ENCODE measurements at regions not wholly inside any gene's neighbourhood (a gene's known extent, or its start where the extent isn't known, plus 50 kb on each side); places are given as distances from the start of the nearest gene placed in this dataset.

DNA sequence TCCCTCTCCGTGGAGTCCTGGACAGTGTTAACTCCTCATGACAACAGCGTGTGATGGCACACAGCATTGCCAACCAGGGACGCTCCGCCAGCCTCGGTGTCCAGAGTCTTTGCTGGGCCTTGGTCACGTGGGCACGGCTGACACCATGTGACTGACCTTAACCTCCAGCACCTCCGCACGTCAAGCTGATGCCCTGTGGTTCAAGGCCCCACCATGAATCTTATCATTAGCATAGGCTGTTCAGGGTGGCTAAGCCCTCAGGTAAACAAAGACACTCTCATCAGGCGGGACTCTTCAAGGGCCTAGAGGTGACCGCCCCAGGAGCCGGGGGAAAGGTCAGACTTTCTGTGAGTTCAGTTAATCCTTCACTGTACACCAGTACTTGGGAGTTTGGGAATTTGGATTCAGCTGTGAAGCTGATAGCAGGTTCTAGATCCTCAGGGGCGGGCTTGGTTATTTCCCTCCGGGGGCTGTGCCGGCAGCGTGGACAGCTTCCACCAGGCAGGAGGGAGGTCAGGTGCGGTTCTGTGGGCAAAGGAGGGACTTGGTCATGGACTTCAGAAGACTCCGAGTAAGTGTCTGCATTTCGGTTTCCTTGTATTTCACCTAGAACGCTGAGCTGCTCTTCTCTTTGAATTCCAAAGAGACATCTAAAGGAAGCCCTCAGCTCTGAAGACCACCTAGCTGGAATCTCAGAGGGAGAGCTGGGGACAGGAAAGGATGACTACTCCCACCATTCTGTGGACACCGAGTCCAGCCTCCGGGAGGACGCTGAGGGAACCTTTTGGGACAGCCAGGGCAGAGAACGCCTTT lies 195.5 kb upstream of the CIBAR2 start (continued):
- TF ChIP-seq, protein P1, sequence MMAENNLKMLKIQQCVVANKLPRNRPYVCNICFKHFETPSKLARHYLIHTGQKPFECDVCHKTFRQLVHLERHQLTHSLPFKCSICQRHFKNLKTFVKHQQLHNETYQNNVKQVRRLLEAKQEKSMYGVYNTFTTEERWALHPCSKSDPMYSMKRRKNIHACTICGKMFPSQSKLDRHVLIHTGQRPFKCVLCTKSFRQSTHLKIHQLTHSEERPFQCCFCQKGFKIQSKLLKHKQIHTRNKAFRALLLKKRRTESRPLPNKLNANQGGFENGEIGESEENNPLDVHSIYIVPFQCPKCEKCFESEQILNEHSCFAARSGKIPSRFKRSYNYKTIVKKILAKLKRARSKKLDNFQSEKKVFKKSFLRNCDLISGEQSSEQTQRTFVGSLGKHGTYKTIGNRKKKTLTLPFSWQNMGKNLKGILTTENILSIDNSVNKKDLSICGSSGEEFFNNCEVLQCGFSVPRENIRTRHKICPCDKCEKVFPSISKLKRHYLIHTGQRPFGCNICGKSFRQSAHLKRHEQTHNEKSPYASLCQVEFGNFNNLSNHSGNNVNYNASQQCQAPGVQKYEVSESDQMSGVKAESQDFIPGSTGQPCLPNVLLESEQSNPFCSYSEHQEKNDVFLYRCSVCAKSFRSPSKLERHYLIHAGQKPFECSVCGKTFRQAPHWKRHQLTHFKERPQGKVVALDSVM (CRISPR knock-in tag; IDR thresholded peaks at IDR 0.05) = peak; percentile 84
- no peak for TF ChIP-seq PAF1 (CRISPR knock-in tag; IDR thresholded peaks at IDR 0.05)
- TF ChIP-seq NR2F2 (IDR thresholded peaks at IDR 0.05; ENCODE audit: borderline replicate concordance, low read depth) = peak; percentile 100
- TF ChIP-seq TBP (CRISPR knock-in tag; IDR thresholded peaks at IDR 0.05) = no peak
- TF ChIP-seq ZNF629 (CRISPR knock-in tag; conservative IDR thresholded peaks at IDR 0.05) = peak; percentile 33; the same call in 1 of the 2 replicates
- no peak for TF ChIP-seq IKZF1 (IDR thresholded peaks at IDR 0.05)
- 0 out of 2 replicates have a peak, but pooled peaks have one; percentile 33 for TF ChIP-seq ZNF24 (IDR thresholded peaks at IDR 0.05)
- TF ChIP-seq IRX3 (CRISPR knock-in tag; IDR thresholded peaks at IDR 0.05; ENCODE audit: borderline replicate concordance, low read depth) = peak; percentile 99
- peak; percentile 46 for TF ChIP-seq CBX1 (IDR thresholded peaks at IDR 0.05; ENCODE audit: low read depth)
- TF ChIP-seq HNRNPL (IDR thresholded peaks at IDR 0.05; ENCODE audit: low read depth, low read length) = peak; percentile 83
- peak; percentile 98 for TF ChIP-seq ZNF33B (CRISPR knock-in tag; IDR thresholded peaks at IDR 0.05)
- no peak for TF ChIP-seq ZNF326 (CRISPR knock-in tag; IDR thresholded peaks at IDR 0.05; ENCODE audit: borderline replicate concordance)
- peak; percentile 95 for TF ChIP-seq ZMYM4 (CRISPR knock-in tag; IDR thresholded peaks at IDR 0.05)
- TF ChIP-seq SMARCE1 (IDR thresholded peaks at IDR 0.05; ENCODE audit: borderline replicate concordance) = no peak
- TF ChIP-seq, protein P2, sequence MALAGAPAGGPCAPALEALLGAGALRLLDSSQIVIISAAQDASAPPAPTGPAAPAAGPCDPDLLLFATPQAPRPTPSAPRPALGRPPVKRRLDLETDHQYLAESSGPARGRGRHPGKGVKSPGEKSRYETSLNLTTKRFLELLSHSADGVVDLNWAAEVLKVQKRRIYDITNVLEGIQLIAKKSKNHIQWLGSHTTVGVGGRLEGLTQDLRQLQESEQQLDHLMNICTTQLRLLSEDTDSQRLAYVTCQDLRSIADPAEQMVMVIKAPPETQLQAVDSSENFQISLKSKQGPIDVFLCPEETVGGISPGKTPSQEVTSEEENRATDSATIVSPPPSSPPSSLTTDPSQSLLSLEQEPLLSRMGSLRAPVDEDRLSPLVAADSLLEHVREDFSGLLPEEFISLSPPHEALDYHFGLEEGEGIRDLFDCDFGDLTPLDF (CRISPR knock-in tag; IDR thresholded peaks at IDR 0.05) = peak; percentile 78
- TF ChIP-seq ZNF550 (CRISPR knock-in tag; IDR thresholded peaks at IDR 0.05; ENCODE audit: borderline replicate concordance) = peak; percentile 87; the same call in 1 of the 2 replicates
- no peak for TF ChIP-seq THYN1 (CRISPR knock-in tag; IDR thresholded peaks at IDR 0.05; ENCODE audit: borderline replicate concordance, low read depth)
- TF ChIP-seq, protein P3, sequence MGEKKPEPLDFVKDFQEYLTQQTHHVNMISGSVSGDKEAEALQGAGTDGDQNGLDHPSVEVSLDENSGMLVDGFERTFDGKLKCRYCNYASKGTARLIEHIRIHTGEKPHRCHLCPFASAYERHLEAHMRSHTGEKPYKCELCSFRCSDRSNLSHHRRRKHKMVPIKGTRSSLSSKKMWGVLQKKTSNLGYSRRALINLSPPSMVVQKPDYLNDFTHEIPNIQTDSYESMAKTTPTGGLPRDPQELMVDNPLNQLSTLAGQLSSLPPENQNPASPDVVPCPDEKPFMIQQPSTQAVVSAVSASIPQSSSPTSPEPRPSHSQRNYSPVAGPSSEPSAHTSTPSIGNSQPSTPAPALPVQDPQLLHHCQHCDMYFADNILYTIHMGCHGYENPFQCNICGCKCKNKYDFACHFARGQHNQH (CRISPR knock-in tag; IDR thresholded peaks at IDR 0.05) = peak; percentile 98
- peak; percentile 88; the same call in 1 of the 2 replicates for TF ChIP-seq ZNF558 (CRISPR knock-in tag; IDR thresholded peaks at IDR 0.05; ENCODE audit: borderline replicate concordance)
- 0 out of 2 replicates have a peak, but pooled peaks have one; percentile 64 for TF ChIP-seq ZNF615 (CRISPR knock-in tag; IDR thresholded peaks at IDR 0.05; ENCODE audit: borderline replicate concordance)
- peak; percentile 97 for TF ChIP-seq BORCS8-MEF2B (CRISPR knock-in tag; IDR thresholded peaks at IDR 0.05)
- peak; percentile 86 for TF ChIP-seq THAP11 (CRISPR knock-in tag; IDR thresholded peaks at IDR 0.05)
- TF ChIP-seq, protein P4, sequence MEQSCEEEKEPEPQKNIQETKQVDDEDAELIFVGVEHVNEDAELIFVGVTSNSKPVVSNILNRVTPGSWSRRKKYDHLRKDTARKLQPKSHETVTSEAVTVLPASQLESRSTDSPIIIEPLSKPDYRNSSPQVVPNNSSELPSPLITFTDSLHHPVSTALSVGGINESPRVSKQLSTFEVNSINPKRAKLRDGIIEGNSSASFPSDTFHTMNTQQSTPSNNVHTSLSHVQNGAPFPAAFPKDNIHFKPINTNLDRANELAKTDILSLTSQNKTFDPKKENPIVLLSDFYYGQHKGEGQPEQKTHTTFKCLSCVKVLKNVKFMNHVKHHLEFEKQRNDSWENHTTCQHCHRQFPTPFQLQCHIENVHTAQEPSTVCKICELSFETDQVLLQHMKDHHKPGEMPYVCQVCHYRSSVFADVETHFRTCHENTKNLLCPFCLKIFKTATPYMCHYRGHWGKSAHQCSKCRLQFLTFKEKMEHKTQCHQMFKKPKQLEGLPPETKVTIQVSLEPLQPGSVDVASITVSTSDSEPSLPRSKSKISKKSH (CRISPR knock-in tag; IDR thresholded peaks at IDR 0.05; ENCODE audit: borderline replicate concordance) = peak; percentile 95
- TF ChIP-seq, protein P5, sequence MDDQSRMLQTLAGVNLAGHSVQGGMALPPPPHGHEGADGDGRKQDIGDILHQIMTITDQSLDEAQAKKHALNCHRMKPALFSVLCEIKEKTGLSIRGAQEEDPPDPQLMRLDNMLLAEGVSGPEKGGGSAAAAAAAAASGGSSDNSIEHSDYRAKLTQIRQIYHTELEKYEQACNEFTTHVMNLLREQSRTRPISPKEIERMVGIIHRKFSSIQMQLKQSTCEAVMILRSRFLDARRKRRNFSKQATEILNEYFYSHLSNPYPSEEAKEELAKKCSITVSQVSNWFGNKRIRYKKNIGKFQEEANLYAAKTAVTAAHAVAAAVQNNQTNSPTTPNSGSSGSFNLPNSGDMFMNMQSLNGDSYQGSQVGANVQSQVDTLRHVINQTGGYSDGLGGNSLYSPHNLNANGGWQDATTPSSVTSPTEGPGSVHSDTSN (CRISPR knock-in tag; IDR thresholded peaks at IDR 0.05; ENCODE audit: borderline replicate concordance) = no peak
